ENCODE measurements at regions not wholly inside any gene's neighbourhood (a gene's known extent, or its start where the extent isn't known, plus 50 kb on each side); places are given as distances from the start of the nearest gene placed in this dataset.

GRCh38 chr6:77021778-77022177, 441.5 kb downstream of the HTR1B start:
- POLR2A ChIA-PET: no interaction called here
- CTCF ChIA-PET: no interaction called here

GRCh38 chr6:77021232-77021631, 442.1 kb downstream of the HTR1B start:
- no TSS peak for BruUV-seq (replicated peaks)
- Histone ChIP-seq H3K4me1 (ENCODE audit: control insufficient read depth, insufficient read depth, low read length) (no peaks in the 10 kb centered on the region; the same call in 1 of the 2 replicates), H3K27ac (ENCODE audit: low read length) (no peak overlapping the region; the same call in 1 of the 2 replicates), H3K36me3 (ENCODE audit: control insufficient read depth, insufficient read depth, low read length) (no peaks in the 10 kb centered on the region), H3K4me3 (ENCODE audit: low read depth in 2 of 2, low read length in 2 of 2) (no peak overlapping the region), H3K27me3 (ENCODE audit: control insufficient read depth, insufficient read depth, low read length) (no peaks in the 10 kb centered on the region), H3K9me3 (ENCODE audit: control insufficient read depth, insufficient read depth, low read depth, low read length) (no peaks in the 10 kb centered on the region)
- POLR2A ChIA-PET: no interaction called here
- CTCF ChIA-PET: no interaction called here
- ATAC-seq (no peak), DNase-seq (ENCODE audit: low read depth, low spot score) (no peak)
- TF ChIP-seq POLR2AphosphoS5 (IDR thresholded peaks at IDR 0.05; ENCODE audit: low read depth, low read length) (no peak), SIN3A (IDR thresholded peaks at IDR 0.05; ENCODE audit: borderline replicate concordance, insufficient read depth, low read depth, low read length) (no peak), TCF7L2 (IDR thresholded peaks at IDR 0.05; ENCODE audit: low read depth, low read length) (no peak)
- intact Hi-C loops (cut with micrococcal nuclease; ENCODE audit: unreplicated experiment): no loop called here
- in situ Hi-C loops (cut with HindIII; ENCODE audit: low pct_unique_long_range_greater_than_20kb, low sequenced_read_pairs): no loop called here

More at GRCh38 chr6:77021778-77022177, 441.5 kb downstream of the HTR1B start:
- no peak for ATAC-seq
- Histone ChIP-seq H3K27me3 (ENCODE audit: control insufficient read depth, insufficient read depth, low read length) (no peaks in the 10 kb centered on the region), H3K9me3 (ENCODE audit: control insufficient read depth, insufficient read depth, low read depth, low read length) (no peaks in the 10 kb centered on the region), H3K36me3 (ENCODE audit: control insufficient read depth, insufficient read depth, low read length) (no peaks in the 10 kb centered on the region), H3K4me1 (ENCODE audit: control insufficient read depth, insufficient read depth, low read length) (peaks cover 4% of the 10 kb centered on the region; the same call in 1 of the 2 replicates), H3K4me3 (ENCODE audit: low read depth in 2 of 2, low read length in 2 of 2) (no peak overlapping the region), H3K27ac (ENCODE audit: low read length) (no peak overlapping the region)
- no peak for DNase-seq (ENCODE audit: low read depth, low spot score)
- in situ Hi-C loops (cut with HindIII; ENCODE audit: low pct_unique_long_range_greater_than_20kb, low sequenced_read_pairs): no loop called here
- intact Hi-C loops (cut with micrococcal nuclease; ENCODE audit: unreplicated experiment): no loop called here
- TF ChIP-seq SIN3A (IDR thresholded peaks at IDR 0.05; ENCODE audit: borderline replicate concordance, insufficient read depth, low read depth, low read length) (no peak), CTCF (IDR thresholded peaks at IDR 0.05) (no peak), TCF7L2 (IDR thresholded peaks at IDR 0.05; ENCODE audit: low read depth, low read length) (no peak), REST (IDR thresholded peaks at IDR 0.05; ENCODE audit: insufficient read depth in 1 of 2, low read depth in 2 of 2, low read length in 1 of 2) (no peak), POLR2AphosphoS5 (IDR thresholded peaks at IDR 0.05; ENCODE audit: low read depth, low read length) (no peak)
- BruUV-seq (replicated peaks): no TSS peak

- POLR2A ChIA-PET: no interaction called here
- Histone ChIP-seq H3K27ac (ENCODE audit: low read length) (no peak overlapping the region), H3K27me3 (ENCODE audit: control insufficient read depth, insufficient read depth, low read length) (no peaks in the 10 kb centered on the region), H3K9me3 (ENCODE audit: control insufficient read depth, insufficient read depth, low read depth, low read length) (no peaks in the 10 kb centered on the region), H3K36me3 (ENCODE audit: control insufficient read depth, insufficient read depth, low read length) (no peaks in the 10 kb centered on the region), H3K4me3 (ENCODE audit: low read depth in 2 of 2, low read length in 2 of 2) (no peak overlapping the region), H3K4me1 (ENCODE audit: control insufficient read depth, insufficient read depth, low read length) (no peaks in the 10 kb centered on the region; the same call in 1 of the 2 replicates)
- no TSS peak for BruUV-seq (replicated peaks)
- in situ Hi-C loops (cut with HindIII; ENCODE audit: low pct_unique_long_range_greater_than_20kb, low sequenced_read_pairs): no loop called here
- intact Hi-C loops (cut with micrococcal nuclease; ENCODE audit: unreplicated experiment): no loop called here
- DNase-seq (ENCODE audit: low read depth, low spot score) (no peak), ATAC-seq (no peak)
- TF ChIP-seq POLR2AphosphoS5 (IDR thresholded peaks at IDR 0.05; ENCODE audit: low read depth, low read length) (no peak), REST (IDR thresholded peaks at IDR 0.05; ENCODE audit: insufficient read depth in 1 of 2, low read depth in 2 of 2, low read length in 1 of 2) (no peak), TCF7L2 (IDR thresholded peaks at IDR 0.05; ENCODE audit: low read depth, low read length) (no peak), SIN3A (IDR thresholded peaks at IDR 0.05; ENCODE audit: borderline replicate concordance, insufficient read depth, low read depth, low read length) (no peak), CTCF (IDR thresholded peaks at IDR 0.05) (no peak)
- CTCF ChIA-PET: no interaction called here
Observed at GRCh38 chr6:77019081-77019480, 444.2 kb downstream of the HTR1B start.

Measured in Panc1 (cell line).